Iris pigment epithelial cell (primary cell): ENCODE measurements at regions not wholly inside any gene's neighbourhood (a gene's known extent, or its start where the extent isn't known, plus 50 kb on each side); places are given as distances from the start of the nearest gene placed in this dataset.

Experiments
- DNase-seq: peaks from one replicate; pipeline ENCODE4 v3.0.0-alpha.2; 2011; ENCODE audit warnings: low read depth

- DNase-seq, result no peak
These were observed 398.8 kb downstream of the SEC16B start for GRCh38 chr1:177571076-177571475.

GRCh38 chr1:177569476-177569875, 398.7 kb downstream of the BRINP2 start:
- DNase-seq, result peak; percentile 70

GRCh38 chr1:177568622-177569021, 397.9 kb downstream of the BRINP2 start:
- no peak for DNase-seq

- peak; percentile 34 for DNase-seq
These were observed 396.6 kb downstream of the BRINP2 start for GRCh38 chr1:177567393-177567792.

- no peak for DNase-seq
These were observed 395.7 kb downstream of the BRINP2 start for GRCh38 chr1:177566495-177566894.

- DNase-seq, result no peak
These were observed 390.7 kb downstream of the BRINP2 start for GRCh38 chr1:177561436-177561835.

GRCh38 chr1:177558372-177558771, 387.6 kb downstream of the BRINP2 start:
- no peak for DNase-seq

GRCh38 chr1:177556163-177556562, 385.4 kb downstream of the BRINP2 start:
- DNase-seq, result no peak

- no peak for DNase-seq
These were observed 376.4 kb downstream of the BRINP2 start for GRCh38 chr1:177547200-177547599.

GRCh38 chr1:177546346-177546745, 375.6 kb downstream of the BRINP2 start:
- DNase-seq, result peak; percentile 63

- no peak for DNase-seq
These were observed 355.4 kb downstream of the BRINP2 start for GRCh38 chr1:177526201-177526600.

GRCh38 chr1:177525176-177525575, 354.4 kb downstream of the BRINP2 start:
- DNase-seq, result no peak

GRCh38 chr1:177517546-177517945, 346.8 kb downstream of the BRINP2 start:
- DNase-seq, result peak; percentile 91

- DNase-seq, result no peak
These were observed 343.4 kb downstream of the BRINP2 start for GRCh38 chr1:177514207-177514606.

- peak; percentile 72 for DNase-seq
These were observed 340.3 kb downstream of the BRINP2 start for GRCh38 chr1:177511036-177511435.

- DNase-seq, result peak; percentile 32
These were observed 335.3 kb downstream of the BRINP2 start for GRCh38 chr1:177505905-177506590.

- no peak for DNase-seq
These were observed 325.1 kb downstream of the BRINP2 start for GRCh38 chr1:177495878-177496277.

- no peak for DNase-seq
These were observed 320.0 kb downstream of the BRINP2 start for GRCh38 chr1:177490786-177491185.

GRCh38 chr1:177490036-177490639, 319.4 kb downstream of the BRINP2 start:
- no peak for DNase-seq

- no peak for DNase-seq
These were observed 318.0 kb downstream of the BRINP2 start for GRCh38 chr1:177488722-177489121.

- no peak for DNase-seq
These were observed 316.7 kb downstream of the BRINP2 start for GRCh38 chr1:177487481-177487880.

- DNase-seq, result no peak
These were observed 310.1 kb downstream of the BRINP2 start for GRCh38 chr1:177480741-177481305.

- DNase-seq, result no peak
These were observed 308.8 kb downstream of the BRINP2 start for GRCh38 chr1:177479600-177479999.

- DNase-seq, result no peak
These were observed 305.9 kb downstream of the BRINP2 start for GRCh38 chr1:177476676-177477075.
